Skin epidermis (tissue), 12 donors: ENCODE measurements at regions not wholly inside any gene's neighbourhood (a gene's known extent, or its start where the extent isn't known, plus 50 kb on each side); places are given as distances from the start of the nearest gene placed in this dataset.
"Not testable (repeated sequence)": the region's sequence is repeated elsewhere in the genome, so short reads cannot be mapped to it uniquely, and the experiment has no call there.

Experiments
- H3K27ac ChIP-seq, 21 experiments: fragments of 200-600 bp; sonication (generic) in 11 of 21; one replicate each; pipeline ENCODE4 v1.5.0; 2020; ENCODE audit warnings: mild to moderate bottlenecking in 3 of 21, inconsistent platforms in 2 of 21, moderate library complexity in 2 of 21
- H3K4me3 ChIP-seq, 7 experiments: fragments of 200-600 bp; sonication (generic) in 2 of 7; one replicate each; pipeline ENCODE4 v1.5.0; 2020; ENCODE audit warnings: inconsistent platforms in 2 of 7, mild to moderate bottlenecking in 2 of 7, moderate library complexity in 1 of 7

DNA sequence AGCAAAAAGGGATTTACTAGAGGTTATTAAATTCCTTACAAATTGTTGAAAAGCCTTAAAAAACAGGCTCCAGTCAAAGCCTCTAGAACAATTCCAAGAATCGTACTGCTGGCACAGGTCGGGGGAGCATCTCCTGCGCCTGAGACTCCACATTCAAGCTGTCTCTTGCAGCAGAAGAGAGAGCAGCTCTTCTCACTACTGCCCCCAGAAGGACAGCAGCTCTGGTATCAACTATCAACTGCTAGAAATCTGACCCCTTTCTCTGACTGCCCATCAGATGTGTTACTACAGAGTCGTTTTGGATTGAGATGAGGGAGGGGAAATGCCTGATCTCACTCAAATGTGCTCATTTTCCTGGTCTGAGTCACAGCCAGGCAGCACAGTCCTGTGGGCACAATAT is 403.6 kb downstream of the RPIA start:
- not testable (repeated sequence) for H3K4me3 ChIP-seq, H3K27ac ChIP-seq

- H3K4me3 ChIP-seq, H3K27ac ChIP-seq: not testable (repeated sequence)
Measured at GRCh38 chr2:89102587-89102986, 411.1 kb downstream of the RPIA start.

DNA sequence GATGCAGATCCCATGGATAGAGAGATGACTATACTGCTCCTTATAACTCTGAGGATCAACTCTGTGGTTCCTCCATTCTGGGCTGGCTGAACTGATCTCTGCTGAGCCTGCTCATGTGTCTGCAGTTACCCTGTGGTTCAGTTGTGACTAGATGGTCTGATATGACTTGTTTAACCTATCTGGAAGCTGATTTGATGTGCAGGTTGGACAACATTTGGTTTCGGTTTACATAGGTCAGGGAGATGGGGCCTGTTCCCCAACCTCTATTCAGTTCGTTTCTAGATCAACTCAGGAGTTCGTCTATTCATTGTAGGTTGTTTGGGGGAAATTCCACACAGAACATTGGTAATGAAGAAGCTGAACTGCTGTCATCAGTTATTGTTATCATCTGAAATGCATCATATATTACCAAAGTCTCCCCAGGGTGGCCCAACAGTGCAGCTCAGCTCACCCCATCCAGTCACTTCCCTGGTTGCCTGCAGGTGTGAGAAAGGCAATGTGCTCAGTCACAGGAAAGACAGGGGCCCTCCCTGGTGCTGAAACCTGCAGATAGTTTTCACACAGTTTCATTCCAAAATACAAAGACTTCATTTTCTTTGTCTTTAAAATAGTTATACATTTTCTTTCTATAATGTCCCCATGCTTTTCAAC is 415.0 kb downstream of the RPIA start:
- H3K27ac ChIP-seq, H3K4me3 ChIP-seq: not testable (repeated sequence)

DNA sequence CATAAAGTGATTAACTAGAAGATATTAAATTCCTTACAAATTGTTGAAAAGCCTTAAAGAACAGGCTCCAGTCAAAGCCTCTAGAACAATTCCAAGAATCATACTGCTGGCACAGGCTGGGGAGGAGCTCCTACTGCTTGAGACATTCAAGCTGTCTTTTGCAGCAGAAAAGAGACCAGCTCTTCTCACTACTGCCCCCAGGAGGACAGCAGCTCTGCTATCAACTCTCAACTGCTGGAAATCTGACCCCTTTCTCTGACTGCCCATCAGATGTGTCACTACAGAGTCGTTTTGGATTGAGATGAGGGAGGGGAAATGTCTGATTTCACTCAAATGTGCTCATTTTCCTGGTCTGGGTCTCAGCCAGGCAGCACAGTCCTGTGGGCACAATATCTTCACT is 421.0 kb downstream of the RPIA start:
- H3K27ac ChIP-seq, result not testable (repeated sequence)

DNA sequence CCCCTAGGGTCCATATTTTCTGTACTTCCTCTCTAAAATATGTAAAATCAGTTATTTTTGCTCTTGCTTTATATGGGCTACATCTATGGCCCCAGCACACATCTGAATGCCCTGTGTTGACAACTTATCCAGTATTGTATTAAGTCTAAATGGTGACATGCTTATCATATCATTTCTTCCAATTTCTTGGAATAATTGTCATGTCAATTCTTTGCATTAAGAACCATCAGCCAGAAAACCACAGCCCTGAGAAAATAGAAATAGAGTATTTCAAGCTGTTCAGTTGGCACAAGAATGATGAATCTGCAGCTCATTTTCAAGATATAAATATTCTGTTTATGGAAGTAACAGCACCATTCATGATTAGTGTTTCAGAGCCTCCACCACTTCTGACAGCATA is 421.8 kb downstream of the RPIA start:
- H3K4me3 ChIP-seq, result not testable (repeated sequence)

More for the DNA sequence above, 421.0 kb downstream of the RPIA start:
- H3K4me3 ChIP-seq, result not testable (repeated sequence)

DNA sequence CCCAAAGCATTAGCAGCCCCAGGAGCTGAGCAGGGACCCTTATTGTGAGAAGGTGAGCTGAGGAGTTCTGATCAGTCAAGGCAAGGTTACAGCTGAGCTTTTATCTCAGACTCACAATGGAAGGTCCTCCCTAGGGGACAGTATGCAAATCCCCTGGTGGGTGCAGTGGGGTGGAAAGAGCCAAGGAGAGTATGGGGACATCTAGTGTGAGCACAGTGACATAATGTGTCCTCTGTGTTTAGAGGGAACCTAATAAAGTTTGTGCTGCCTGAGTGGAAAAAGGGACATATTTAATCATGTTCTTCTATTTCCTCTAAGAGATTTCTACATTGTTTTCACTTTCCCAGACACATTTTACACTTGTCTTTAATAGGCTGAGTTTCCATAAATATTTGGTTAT is 438.0 kb downstream of the RPIA start:
- H3K27ac ChIP-seq, H3K4me3 ChIP-seq: not testable (repeated sequence)

More for the DNA sequence above, 421.8 kb downstream of the RPIA start:
- H3K27ac ChIP-seq, result not testable (repeated sequence)

- not testable (repeated sequence) for H3K4me3 ChIP-seq
Measured at GRCh38 chr2:89130665-89131308, 439.3 kb downstream of the RPIA start.

GRCh38 chr2:89142959-89143358 is 451.5 kb downstream of the RPIA start:
- not testable (repeated sequence) for H3K4me3 ChIP-seq, H3K27ac ChIP-seq

More at GRCh38 chr2:89130665-89131308, 439.3 kb downstream of the RPIA start:
- not testable (repeated sequence) for H3K27ac ChIP-seq

GRCh38 chr2:89145342-89145741 is 453.9 kb downstream of the RPIA start:
- not testable (repeated sequence) for H3K4me3 ChIP-seq, H3K27ac ChIP-seq

DNA sequence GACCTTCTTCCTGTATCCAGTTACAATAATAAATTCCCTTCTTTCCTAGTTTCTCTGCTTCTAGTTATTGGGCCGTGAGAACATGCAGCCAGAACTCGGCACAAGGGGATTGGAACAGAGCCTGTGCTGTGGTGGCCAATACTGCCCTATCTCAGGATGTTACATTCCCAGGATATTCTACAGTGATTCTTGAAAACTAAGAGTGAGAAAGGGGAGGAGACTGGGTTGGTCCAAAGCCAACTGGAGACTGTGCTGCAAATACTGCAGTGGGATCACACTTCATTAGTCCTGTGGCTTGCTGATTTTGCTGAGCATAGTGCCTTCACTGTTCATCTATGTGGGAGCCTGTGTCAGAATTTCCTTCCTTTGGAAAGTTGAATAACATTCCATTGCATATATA is 456.8 kb downstream of the RPIA start:
- not testable (repeated sequence) for H3K27ac ChIP-seq, H3K4me3 ChIP-seq

DNA sequence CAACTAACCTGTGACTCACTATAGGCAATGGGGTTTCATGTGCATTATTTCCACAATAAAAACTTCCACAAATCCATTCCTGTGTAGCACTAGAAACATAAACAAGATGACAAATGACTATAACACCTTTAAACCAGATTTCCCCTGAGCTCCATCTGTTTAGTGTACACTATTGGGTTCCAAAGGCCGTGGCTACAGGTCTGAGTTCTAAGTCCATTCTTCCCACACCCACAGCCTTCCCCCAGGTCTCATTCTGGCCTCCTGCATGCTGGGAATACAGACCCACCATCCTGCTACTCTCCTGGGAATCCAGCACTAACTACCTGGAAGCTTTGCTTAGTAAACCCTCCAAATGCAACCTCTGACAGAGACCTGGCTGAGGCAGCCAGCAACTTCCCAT is 460.2 kb downstream of the RPIA start:
- H3K4me3 ChIP-seq, H3K27ac ChIP-seq: not testable (repeated sequence)

- not testable (repeated sequence) for H3K27ac ChIP-seq, H3K4me3 ChIP-seq
Measured at GRCh38 chr2:89152501-89152900, 461.0 kb downstream of the RPIA start.

GRCh38 chr2:89153210-89153609 is 461.7 kb downstream of the RPIA start:
- not testable (repeated sequence) for H3K4me3 ChIP-seq, H3K27ac ChIP-seq

DNA sequence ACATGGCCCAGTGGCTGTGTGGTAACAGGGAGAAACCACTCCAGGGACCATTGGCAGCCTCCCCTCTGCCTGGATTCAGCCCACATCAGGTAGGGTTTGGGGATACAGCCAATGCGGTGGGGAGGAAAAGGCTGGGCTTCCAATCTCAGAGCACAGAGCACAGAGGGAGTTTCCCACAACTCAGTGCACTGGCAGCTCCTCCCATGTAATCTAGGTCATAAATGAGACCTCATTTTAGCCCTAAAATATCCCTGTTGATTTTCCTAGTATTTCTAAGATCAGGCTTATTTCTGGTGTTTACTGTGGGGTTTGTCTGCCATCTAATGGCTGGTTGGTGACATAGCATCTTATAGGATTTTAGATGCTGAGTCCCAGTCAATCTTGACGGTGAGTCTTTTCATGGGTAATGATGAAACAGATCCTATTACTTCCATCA is 462.8 kb downstream of the RPIA start:
- H3K27ac ChIP-seq, H3K4me3 ChIP-seq: not testable (repeated sequence)

GRCh38 chr2:89160306-89160705 is 468.8 kb downstream of the RPIA start:
- H3K27ac ChIP-seq, result not testable (repeated sequence)

GRCh38 chr2:89161626-89162025 is 470.2 kb downstream of the RPIA start:
- H3K4me3 ChIP-seq, H3K27ac ChIP-seq: not testable (repeated sequence)

More at GRCh38 chr2:89160306-89160705, 468.8 kb downstream of the RPIA start:
- H3K4me3 ChIP-seq, result not testable (repeated sequence)

GRCh38 chr2:89170506-89171173 is 479.2 kb downstream of the RPIA start:
- not testable (repeated sequence) for H3K4me3 ChIP-seq, H3K27ac ChIP-seq

DNA sequence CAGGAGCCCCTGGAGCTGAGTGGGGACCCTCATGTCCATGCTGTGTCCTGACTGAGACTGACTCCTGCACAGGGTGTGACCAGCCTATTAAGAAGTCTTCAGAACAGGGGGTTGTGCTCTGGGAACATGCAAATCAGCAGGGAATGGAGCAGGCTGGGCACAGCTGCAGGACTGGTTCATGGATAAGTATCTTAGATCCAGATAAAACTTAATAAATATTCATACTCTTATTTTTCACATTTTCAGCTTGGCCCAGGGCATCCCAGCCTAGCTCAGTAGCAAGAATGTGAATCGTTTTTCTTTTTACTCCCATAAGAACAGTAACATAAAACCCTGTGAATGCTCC is 479.7 kb downstream of the RPIA start:
- not testable (repeated sequence) for H3K27ac ChIP-seq, H3K4me3 ChIP-seq

DNA sequence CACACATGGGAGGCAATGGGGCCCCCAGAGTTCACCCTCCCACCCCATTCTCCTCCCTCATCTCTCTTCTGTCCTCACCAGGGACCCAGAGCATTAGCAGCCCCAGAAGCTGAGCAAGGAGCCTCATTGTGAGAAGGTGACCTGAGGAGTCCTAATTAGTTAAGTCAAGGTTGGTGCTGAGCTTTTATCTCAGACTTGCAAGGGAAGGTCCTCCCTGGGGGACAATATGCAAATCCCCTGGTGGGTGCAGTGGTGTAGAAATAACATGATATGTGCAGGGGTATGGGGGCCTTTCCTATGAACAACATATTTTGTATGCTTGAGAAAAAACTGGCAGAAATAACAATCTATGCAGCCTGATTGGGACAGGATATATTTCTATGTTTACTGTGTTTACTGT is 485.5 kb downstream of the RPIA start:
- H3K27ac ChIP-seq, H3K4me3 ChIP-seq: not testable (repeated sequence)

DNA sequence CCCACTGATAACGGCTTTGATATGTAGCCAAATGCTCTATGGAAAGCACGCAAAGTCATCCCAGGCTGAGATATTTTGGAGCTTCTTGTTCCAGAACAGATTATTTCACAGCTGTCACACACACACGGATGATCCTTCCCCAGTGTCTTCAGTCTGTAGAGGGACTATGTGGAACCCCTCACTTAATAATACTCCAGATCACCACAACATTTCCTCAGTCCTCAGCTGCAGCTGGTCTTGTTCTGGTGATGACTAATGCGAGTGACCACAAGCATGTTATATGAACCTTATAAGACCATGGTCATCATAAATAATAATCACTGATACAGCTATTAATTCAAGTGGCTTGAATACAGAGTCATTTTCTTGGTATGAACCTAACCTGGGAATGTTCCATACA is 490.7 kb downstream of the RPIA start:
- H3K27ac ChIP-seq, H3K4me3 ChIP-seq: not testable (repeated sequence)

- H3K4me3 ChIP-seq, H3K27ac ChIP-seq: not testable (repeated sequence)
Measured at GRCh38 chr2:89184746-89185145, 493.3 kb downstream of the RPIA start.
